ENCODE measurements at regions not wholly inside any gene's neighbourhood (a gene's known extent, or its start where the extent isn't known, plus 50 kb on each side); places are given as distances from the start of the nearest gene placed in this dataset.

- Histone ChIP-seq H3K9me3 (ENCODE audit: insufficient read depth, low read length) (no peaks in the 10 kb centered on the region), H3K9ac (ENCODE audit: low read length) (no peak overlapping the region), H3K79me2 (ENCODE audit: low read length) (no peaks in the 10 kb centered on the region), H3K4me3 (ENCODE audit: low read length) (no peak overlapping the region), H3K27me3 (ENCODE audit: low read depth, low read length) (peaks cover 17% of the 10 kb centered on the region; the same call in 1 of the 2 replicates), H4K20me1 (ENCODE audit: insufficient read depth, low read length) (no peaks in the 10 kb centered on the region), H2AFZ (ENCODE audit: low read depth, low read length) (no peak overlapping the region), H3K4me2 (ENCODE audit: low read length) (no peak overlapping the region), H3K36me3 (replicated peaks; ENCODE audit: low read depth, low read length) (no peaks in the 10 kb centered on the region), H3K27ac (ENCODE audit: low read length) (no peak overlapping the region), H3K4me1 (ENCODE audit: low read length) (no peaks in the 10 kb centered on the region)
- TF ChIP-seq CTCF (IDR thresholded peaks at IDR 0.05; ENCODE audit: low read depth, low read length) = no peak
- no peak for TF ChIP-seq EZH2phosphoT487 (IDR thresholded peaks at IDR 0.05; ENCODE audit: low read depth)
These were observed 384.3 kb downstream of the METTL4 start for GRCh38 chr18:2186967-2187366.

- TF ChIP-seq EZH2phosphoT487 (IDR thresholded peaks at IDR 0.05; ENCODE audit: low read depth) (no peak), CTCF (IDR thresholded peaks at IDR 0.05; ENCODE audit: low read depth, low read length) (no peak)
- H3K4me3 ChIP-seq (ENCODE audit: low read length) = no peak overlapping the region
These were observed 383.0 kb downstream of the METTL4 start for GRCh38 chr18:2188258-2188657.

GRCh38 chr18:2191180-2191790 is 380.0 kb downstream of the METTL4 start:
- Histone ChIP-seq H4K20me1 (ENCODE audit: insufficient read depth, low read length) (no peaks in the 10 kb centered on the region), H3K27ac (ENCODE audit: low read length) (no peak overlapping the region), H3K27me3 (ENCODE audit: low read depth, low read length) (peaks cover 12% of the 10 kb centered on the region; the same call in 1 of the 2 replicates), H3K4me3 (ENCODE audit: low read length) (no peak overlapping the region), H3K9ac (ENCODE audit: low read length) (no peak overlapping the region), H3K4me1 (ENCODE audit: low read length) (no peaks in the 10 kb centered on the region), H2AFZ (ENCODE audit: low read depth, low read length) (no peak overlapping the region), H3K9me3 (ENCODE audit: insufficient read depth, low read length) (no peaks in the 10 kb centered on the region), H3K4me2 (ENCODE audit: low read length) (no peak overlapping the region), H3K36me3 (replicated peaks; ENCODE audit: low read depth, low read length) (no peaks in the 10 kb centered on the region), H3K79me2 (ENCODE audit: low read length) (no peaks in the 10 kb centered on the region)
- TF ChIP-seq CTCF (IDR thresholded peaks at IDR 0.05; ENCODE audit: low read depth, low read length) (no peak), EZH2phosphoT487 (IDR thresholded peaks at IDR 0.05; ENCODE audit: low read depth) (no peak)

More at GRCh38 chr18:2188258-2188657, 383.0 kb downstream of the METTL4 start:
- peaks cover 17% of the 10 kb centered on the region; the same call in 1 of the 2 replicates for H3K27me3 ChIP-seq (ENCODE audit: low read depth, low read length)
- no peak overlapping the region for H3K9ac ChIP-seq (ENCODE audit: low read length)
- no peaks in the 10 kb centered on the region for H3K79me2 ChIP-seq (ENCODE audit: low read length)
- H3K27ac ChIP-seq (ENCODE audit: low read length) = no peak overlapping the region
- no peaks in the 10 kb centered on the region for H3K9me3 ChIP-seq (ENCODE audit: insufficient read depth, low read length)
- no peaks in the 10 kb centered on the region for H3K4me1 ChIP-seq (ENCODE audit: low read length)
- no peak overlapping the region for H2AFZ ChIP-seq (ENCODE audit: low read depth, low read length)
- no peak overlapping the region for H3K4me2 ChIP-seq (ENCODE audit: low read length)
- H4K20me1 ChIP-seq (ENCODE audit: insufficient read depth, low read length) = no peaks in the 10 kb centered on the region
- no peaks in the 10 kb centered on the region for H3K36me3 ChIP-seq (replicated peaks; ENCODE audit: low read depth, low read length)

GRCh38 chr18:2192562-2192961 is 378.7 kb downstream of the METTL4 start:
- H3K27me3 ChIP-seq (ENCODE audit: low read depth, low read length) = peaks cover 6% of the 10 kb centered on the region; the same call in 1 of the 2 replicates
- H3K9me3 ChIP-seq (ENCODE audit: insufficient read depth, low read length) = no peaks in the 10 kb centered on the region
- no peak overlapping the region for H2AFZ ChIP-seq (ENCODE audit: low read depth, low read length)
- H3K4me3 ChIP-seq (ENCODE audit: low read length) = no peak overlapping the region
- no peaks in the 10 kb centered on the region for H3K36me3 ChIP-seq (replicated peaks; ENCODE audit: low read depth, low read length)
- TF ChIP-seq EZH2phosphoT487 (IDR thresholded peaks at IDR 0.05; ENCODE audit: low read depth) = no peak
- TF ChIP-seq CTCF (IDR thresholded peaks at IDR 0.05; ENCODE audit: low read depth, low read length) = no peak
- no peaks in the 10 kb centered on the region for H4K20me1 ChIP-seq (ENCODE audit: insufficient read depth, low read length)
- no peak overlapping the region for H3K4me2 ChIP-seq (ENCODE audit: low read length)
- H3K9ac ChIP-seq (ENCODE audit: low read length) = no peak overlapping the region
- H3K4me1 ChIP-seq (ENCODE audit: low read length) = no peaks in the 10 kb centered on the region
- no peak overlapping the region for H3K27ac ChIP-seq (ENCODE audit: low read length)
- H3K79me2 ChIP-seq (ENCODE audit: low read length) = no peaks in the 10 kb centered on the region

Data from OCI-LY3 (cell line).